Suppressor macrophage (primary cell): ENCODE measurements at regions not wholly inside any gene's neighbourhood (a gene's known extent, or its start where the extent isn't known, plus 50 kb on each side); places are given as distances from the start of the nearest gene placed in this dataset.

Experiments used
- DNase-seq, 4 experiments: peaks; one replicate each; pipeline ENCODE4 v3.0.0-alpha.2; 2020 to 2022

DNA sequence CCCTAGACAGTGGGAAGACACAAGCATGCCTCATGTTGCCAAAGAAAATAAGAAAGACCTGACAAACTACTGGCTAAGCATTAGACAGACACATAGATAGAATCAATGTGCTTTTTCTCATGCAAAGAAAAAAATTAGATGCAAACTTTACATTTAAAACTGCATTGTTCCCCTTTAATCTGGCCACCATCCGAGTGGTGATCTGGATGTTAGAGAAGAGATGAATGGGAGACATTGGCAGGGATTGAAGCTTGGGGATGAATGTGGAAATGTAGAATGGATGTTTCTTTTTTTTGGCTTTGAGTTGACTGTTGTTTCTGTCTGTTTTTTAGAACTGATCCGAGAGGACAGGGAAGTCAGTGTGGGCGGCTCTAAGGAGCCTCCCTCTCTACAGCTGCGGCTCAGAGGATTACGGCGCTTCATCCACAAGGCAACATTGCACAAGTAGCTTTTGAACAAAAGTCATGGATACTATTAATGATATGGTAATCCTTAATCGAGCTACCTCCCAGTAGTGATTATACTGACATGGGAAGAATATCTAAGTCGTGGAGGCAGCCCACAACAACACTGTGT, 53.0 kb downstream of the HELT start:
- no peak for DNase-seq

GRCh38 chr4:185079271-185079905, 61.1 kb downstream of the HELT start:
- DNase-seq, result no peak

DNA sequence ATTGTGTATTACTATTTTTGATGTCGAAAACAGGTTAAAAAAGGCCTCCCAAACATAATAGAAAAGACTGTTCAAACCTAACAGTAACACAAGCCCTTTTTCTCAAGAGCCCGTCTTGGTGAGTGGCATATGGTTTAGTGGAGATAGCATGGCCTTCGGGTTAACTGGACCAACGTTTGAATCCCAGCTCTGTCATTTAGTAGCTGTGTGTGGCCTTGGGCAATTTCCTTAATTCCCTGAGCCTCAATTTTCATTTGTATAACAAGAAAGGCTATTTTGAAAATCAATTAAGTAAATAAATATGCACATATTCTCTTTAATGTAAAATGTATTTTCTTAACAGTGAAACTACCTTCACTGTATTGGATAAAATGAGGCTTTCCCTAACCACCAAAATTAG, 62.3 kb downstream of the HELT start:
- no peak for DNase-seq

DNA sequence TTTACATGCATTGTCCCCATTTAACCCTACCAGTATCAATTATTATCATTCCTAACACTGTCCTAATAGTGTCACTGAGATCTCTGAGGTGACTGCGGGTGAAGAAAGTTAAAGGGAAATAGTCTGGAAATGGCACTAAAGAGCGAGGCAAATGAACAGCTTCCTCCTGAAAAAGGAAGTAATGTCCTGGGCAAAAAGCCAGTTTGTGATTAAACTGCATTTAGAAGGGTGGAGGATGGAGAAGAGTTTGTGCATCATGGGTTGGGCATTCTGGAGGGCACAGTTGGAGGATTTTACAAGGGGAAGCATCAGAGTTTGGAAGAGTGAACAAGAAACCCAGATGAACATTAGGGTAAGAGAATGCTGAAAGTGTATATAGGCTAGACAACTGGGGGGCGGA, 60.5 kb upstream of the SLC25A4 start:
- peak; percentile 51 to 84 (median 76) for DNase-seq

DNA sequence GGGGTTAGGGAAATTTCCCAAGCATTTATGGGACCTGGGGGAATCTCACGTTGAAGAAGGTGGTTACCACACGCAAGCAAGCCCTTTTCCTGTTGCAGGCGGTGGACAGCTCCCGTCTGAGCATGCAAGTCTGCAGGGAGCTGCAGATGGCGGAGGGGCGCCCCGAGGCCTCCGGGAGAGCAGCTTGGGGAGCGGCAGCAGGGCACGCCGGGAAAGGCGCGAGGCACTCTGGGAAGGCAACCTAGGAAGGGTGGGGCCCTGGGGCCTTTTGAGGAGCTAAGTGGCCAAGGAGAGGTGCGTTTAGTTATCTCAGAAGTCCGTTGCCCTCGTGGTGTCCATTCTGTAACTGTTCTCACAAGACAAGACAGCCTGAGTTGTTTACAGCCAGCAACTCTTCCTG, 57.0 kb upstream of the SLC25A4 start:
- no peak for DNase-seq

GRCh38 chr4:185088899-185089298, 54.2 kb upstream of the SLC25A4 start:
- DNase-seq, result no peak

DNA sequence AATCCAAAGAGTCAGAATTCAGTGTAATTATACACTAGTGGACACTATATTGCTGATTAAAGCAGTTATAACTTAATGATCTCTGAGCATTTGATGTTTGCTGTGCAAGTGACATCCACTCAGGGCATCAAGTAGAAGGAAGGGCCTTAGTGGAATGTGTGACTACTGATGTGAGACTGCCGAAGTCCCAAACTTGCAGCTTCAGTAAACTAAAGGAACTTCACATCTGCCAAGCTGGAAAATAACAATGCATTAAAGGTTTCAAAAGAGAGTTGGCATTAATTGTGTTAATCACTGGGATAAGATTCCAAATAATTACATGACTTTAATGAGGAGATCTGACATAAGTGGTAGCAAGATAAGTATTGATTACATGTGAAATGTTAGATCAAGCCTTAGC, 52.5 kb upstream of the SLC25A4 start:
- DNase-seq, result no peak

GRCh38 chr4:185092535-185093197, 50.4 kb upstream of the SLC25A4 start:
- peak; percentile 23 to 59 (median 42) for DNase-seq
